H1 (cell line): ENCODE measurements at regions not wholly inside any gene's neighbourhood (a gene's known extent, or its start where the extent isn't known, plus 50 kb on each side); places are given as distances from the start of the nearest gene placed in this dataset.

Experiments
- CTCF ChIA-PET: fragments of 300-600 bp; sonication (Branson Sonifier 250); formaldehyde crosslinking; loops from one replicate; lab custom pipeline; 2021; ENCODE audit not compliant: partially characterized antibody; lab: Charles Lee
- POLR2A ChIA-PET: fragments of 300-600 bp; sonication (Branson Sonifier 250); formaldehyde crosslinking; loops from one replicate; lab custom pipeline; 2021; ENCODE audit warnings: inconsistent platforms; ENCODE audit not compliant: partially characterized antibody; lab: Charles Lee
- DNase-seq, 2 experiments: peaks; one replicate each; pipeline versions ENCODE4 v3.0.0 to v3.0.0-alpha.2; 2010 to 2022; ENCODE audit warnings: low spot score in 2 of 2, low read depth in 1 of 2, mixed read lengths in 1 of 2
- FAIRE-seq: peaks from 2 replicates; lab custom pipeline; 2011; peaks lifted over from hg19 to GRCh38; lab: Jason Lieb, UNC
- H2AFZ ChIP-seq: 2 replicates; pipeline ENCODE4 v1.8.1; 2012; ENCODE audit warnings: low read length, inconsistent platforms
- H2AK5ac ChIP-seq: 2 replicates; pipeline ENCODE4 v1.6.1; 2013; ENCODE audit warnings: low read depth, low read length
- H2BK120ac ChIP-seq: replicated peaks from 2 replicates; pipeline ENCODE3; 2013; ENCODE audit warnings: low read depth, low read length, inconsistent platforms
- H2BK12ac ChIP-seq: 2 replicates; pipeline ENCODE4 v1.6.1; 2013; ENCODE audit warnings: low read depth, low read length
- H2BK15ac ChIP-seq: 2 replicates; pipeline ENCODE4 v1.6.1; 2013; ENCODE audit warnings: low read length
- H2BK20ac ChIP-seq: 2 replicates; pipeline ENCODE4 v1.6.1; 2013; ENCODE audit warnings: low read length
- H2BK5ac ChIP-seq: 2 replicates; pipeline ENCODE4 v1.6.1; 2013; ENCODE audit warnings: low read depth, low read length
- H3K14ac ChIP-seq: 2 replicates; pipeline ENCODE4 v1.6.1; 2013; ENCODE audit warnings: inconsistent platforms; ENCODE audit not compliant: insufficient read length
- H3K18ac ChIP-seq: 2 replicates; pipeline ENCODE4 v1.6.1; 2013; ENCODE audit warnings: low read length; ENCODE audit errors: extremely low read depth
- H3K23ac ChIP-seq: 2 replicates; pipeline ENCODE4 v1.6.1; 2013; ENCODE audit warnings: inconsistent platforms; ENCODE audit not compliant: insufficient read length
- H3K23me2 ChIP-seq: 2 replicates; pipeline ENCODE4 v1.6.1; 2013; ENCODE audit warnings: low read depth, low read length
- H3K27ac ChIP-seq: 2 replicates; pipeline ENCODE4 v1.6.1; 2011; ENCODE audit warnings: low read depth, low read length, inconsistent platforms
- H3K27me3 ChIP-seq, 4 experiments: replicated peaks in 1 of 4; 1 replicate in 1 of 4; 2 replicates in 3 of 4; pipeline versions ENCODE4 v1.6.1 to v1.8.1; 2011 to 2013; ENCODE audit warnings: low read length in 3 of 4, mild to moderate bottlenecking in 3 of 4, inconsistent platforms in 2 of 4, mixed read lengths in 2 of 4, moderate library complexity in 1 of 4; ENCODE audit not compliant: control insufficient read depth in 3 of 4, insufficient read depth in 3 of 4; ENCODE audit errors: extremely low read depth in 1 of 4
- H3K36me3 ChIP-seq, 4 experiments: 2 replicates each; pipeline versions ENCODE4 v1.6.1 to v1.8.1; 2011 to 2013; ENCODE audit warnings: mild to moderate bottlenecking in 4 of 4, low read length in 3 of 4, moderate library complexity in 2 of 4, control low read depth in 1 of 4, inconsistent platforms in 1 of 4; ENCODE audit not compliant: insufficient read depth in 4 of 4, control insufficient read depth in 2 of 4
- H3K4ac ChIP-seq: replicated peaks from 2 replicates; pipeline ENCODE3; 2013; ENCODE audit warnings: low read length, low read depth, mixed read lengths, inconsistent platforms; ENCODE audit not compliant: insufficient read length
- H3K4me1 ChIP-seq, 4 experiments: replicated peaks in 1 of 4; 1 replicate in 1 of 4; 2 replicates in 3 of 4; pipeline versions ENCODE4 v1.6.1 to v1.8.1; 2011 to 2013; ENCODE audit warnings: low read length in 3 of 4, inconsistent platforms in 2 of 4, mixed read lengths in 1 of 4; ENCODE audit not compliant: insufficient read depth in 4 of 4, control insufficient read depth in 3 of 4
- H3K4me2 ChIP-seq, 2 experiments: 2 replicates each; pipeline versions ENCODE4 v1.6.1 to v1.8.1; 2011 to 2013; ENCODE audit warnings: low read depth in 2 of 2, low read length in 2 of 2, control low read depth in 1 of 2, inconsistent platforms in 1 of 2, mild to moderate bottlenecking in 1 of 2; ENCODE audit not compliant: insufficient read depth in 1 of 2
- H3K4me3 ChIP-seq, 4 experiments: fragments of 200-600, 300-600 bp in 1 of 4; sonication (generic), shearing (Covaris generic), sonication (Bioruptor Twin) in 1 of 4; 2 replicates each; pipeline versions ENCODE4 v1.5.1 to v1.8.1; 2011 to 2016; ENCODE audit warnings: low read length in 4 of 4, low read depth in 3 of 4, control low read depth in 2 of 4, inconsistent platforms in 2 of 4, mild to moderate bottlenecking in 2 of 4, mixed read lengths in 1 of 4, moderate library complexity in 1 of 4; ENCODE audit not compliant: insufficient read depth in 2 of 4; ENCODE audit errors: extremely low read depth in 1 of 4
- H3K56ac ChIP-seq: replicated peaks from 2 replicates; pipeline ENCODE3; 2013; ENCODE audit warnings: low read depth, mild to moderate bottlenecking, mixed read lengths, low read length, inconsistent platforms; ENCODE audit not compliant: insufficient read length
- H3K79me1 ChIP-seq: 2 replicates; pipeline ENCODE4 v1.6.1; 2013; ENCODE audit warnings: low read depth, low read length, control low read depth
- H3K79me2 ChIP-seq, 2 experiments: 2 replicates each; pipeline versions ENCODE4 v1.6.1 to v1.8.1; 2012 to 2013; ENCODE audit warnings: low read length in 2 of 2, mild to moderate bottlenecking in 2 of 2, inconsistent platforms in 1 of 2; ENCODE audit not compliant: insufficient read depth in 2 of 2, control insufficient read depth in 1 of 2
- H3K9ac ChIP-seq, 4 experiments: replicated peaks in 1 of 4; 1 replicate in 1 of 4; 2 replicates in 3 of 4; pipeline versions ENCODE4 v1.6.1 to v1.8.1; 2011 to 2013; ENCODE audit warnings: low read depth in 3 of 4, low read length in 3 of 4, control low read depth in 2 of 4, mild to moderate bottlenecking in 2 of 4, moderate library complexity in 2 of 4, inconsistent platforms in 1 of 4; ENCODE audit errors: extremely low read depth in 1 of 4
- H3K9me3 ChIP-seq, 2 experiments: 2 replicates each; pipeline versions ENCODE4 v1.6.1 to v1.8.1; 2012 to 2013; ENCODE audit warnings: mild to moderate bottlenecking in 2 of 2, moderate library complexity in 2 of 2, control low read depth in 1 of 2, inconsistent platforms in 1 of 2, low read depth in 1 of 2, low read length in 1 of 2, mixed read lengths in 1 of 2; ENCODE audit not compliant: insufficient read depth in 2 of 2
- H4K20me1 ChIP-seq, 2 experiments: replicated peaks in 1 of 2; 2 replicates each; pipeline versions ENCODE3 to v1.8.1; 2011 to 2013; ENCODE audit warnings: inconsistent platforms in 2 of 2, low read length in 2 of 2, mild to moderate bottlenecking in 1 of 2; ENCODE audit not compliant: insufficient read depth in 2 of 2, control insufficient read depth in 1 of 2
- H4K5ac ChIP-seq: 2 replicates; pipeline ENCODE4 v1.6.1; 2013; ENCODE audit warnings: low read length, low read depth, mixed read lengths, inconsistent platforms; ENCODE audit not compliant: insufficient read length
- H4K8ac ChIP-seq: 2 replicates; pipeline ENCODE4 v1.8.0; 2013; ENCODE audit warnings: mild to moderate bottlenecking, moderate library complexity, low read length, inconsistent platforms; ENCODE audit not compliant: insufficient read depth; ENCODE audit errors: extremely low read depth
- H4K91ac ChIP-seq: replicated peaks from 2 replicates; pipeline ENCODE3; 2013; ENCODE audit warnings: low read length, mixed read lengths, inconsistent platforms; ENCODE audit not compliant: insufficient read length
- BRCA1 ChIP-seq: IDR thresholded peaks from 2 replicates; pipeline ENCODE4 v1.6.1; 2012; ENCODE audit warnings: low read depth, low read length, improper control_type of control experiment
- CHD2 ChIP-seq: IDR thresholded peaks from 2 replicates; pipeline ENCODE4 v1.6.1; 2012; ENCODE audit warnings: low read length, improper control_type of control experiment
- JUN ChIP-seq: IDR thresholded peaks from 2 replicates; pipeline ENCODE4 v1.6.1; 2011; ENCODE audit warnings: low read depth, mild to moderate bottlenecking, improper control_type of control experiment, low read length
- JUND ChIP-seq: IDR thresholded peaks from 2 replicates; pipeline ENCODE4 v1.6.1; 2011; ENCODE audit warnings: mild to moderate bottlenecking, improper control_type of control experiment, low read length
- RNF2 ChIP-seq: fragments of 200-900, 300-1000 bp; sonication (generic); IDR thresholded peaks from 2 replicates; pipeline ENCODE4 v1.7.1; 2016; ENCODE audit warnings: borderline replicate concordance, low read depth, mild to moderate bottlenecking, antibody characterized with exemption, low read length; ENCODE audit not compliant: poor library complexity, severe bottlenecking; ENCODE audit errors: missing control alignments
- SP4 ChIP-seq: IDR thresholded peaks from 2 replicates; pipeline ENCODE4 v1.6.1; 2012; ENCODE audit warnings: low read length, inconsistent platforms
- TBP ChIP-seq: IDR thresholded peaks from 2 replicates; pipeline ENCODE4 v1.6.1; 2011; ENCODE audit warnings: low read depth, low read length, improper control_type of control experiment
- WGBS, 2 experiments: shearing (Covaris generic) in 1 of 2; methylation state at CpG; one replicate each; pipeline versions ENCODE4 v1.1.6 to v1.1.7; 2013 to 2015; ENCODE audit warnings: low lambda C conversion rate in 2 of 2, mixed read lengths in 2 of 2, inconsistent platforms in 1 of 2, low coverage in 1 of 2, missing lambda C conversion rate in 1 of 2; ENCODE audit not compliant: insufficient replicate concordance in 2 of 2, insufficient coverage in 1 of 2, insufficient read length in 1 of 2; ENCODE audit errors: extremely low coverage in 1 of 2, missing lambda C conversion rate in 1 of 2; 5-methylcytosine and 5-hydroxymethylcytosine counted together

DNA sequence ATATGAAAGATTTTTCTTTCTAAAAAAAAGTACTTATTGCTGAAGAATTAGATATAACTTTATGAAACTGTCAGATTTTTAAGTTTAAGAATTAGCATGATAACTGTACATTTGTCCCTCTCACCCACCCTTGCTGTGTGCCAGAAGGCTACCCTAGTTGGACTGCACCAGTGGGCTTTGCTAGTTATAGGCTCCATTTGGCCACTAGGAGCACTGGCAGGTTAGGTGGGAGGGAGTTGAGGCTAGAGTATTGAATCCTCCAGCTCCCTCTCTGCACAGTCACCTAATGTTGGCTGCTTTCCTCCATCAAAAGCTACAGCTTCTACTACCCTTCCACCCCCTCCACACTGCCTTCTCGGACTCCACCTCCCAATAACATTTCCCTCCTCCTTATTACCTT, 84.2 kb downstream of the TASL start:
- DNase-seq, result no peak
- 75% methylated on average over 1 of the region's 1 CpG; no CpG with 5 or more reads in 1 of the 2 experiments for WGBS, 2 experiments

More for the DNA sequence above, 84.2 kb downstream of the TASL start:
- H3K27ac ChIP-seq, result no peak overlapping the region
- H4K5ac ChIP-seq, result no peak overlapping the region
- H3K23ac ChIP-seq, result no peak overlapping the region
- no peak overlapping the region for H2BK5ac ChIP-seq
- FAIRE-seq, result no peak
- H2BK120ac ChIP-seq, result no peak overlapping the region
- no peak overlapping the region for H3K18ac ChIP-seq
- H3K4me3 ChIP-seq, result no peak overlapping the region
- no peaks in the 10 kb centered on the region for H4K20me1 ChIP-seq
- H3K14ac ChIP-seq, result no peak overlapping the region
- no peaks in the 10 kb centered on the region for H3K79me2 ChIP-seq
- H2BK15ac ChIP-seq, result no peak overlapping the region
- no peak overlapping the region for H3K56ac ChIP-seq
- no peaks in the 10 kb centered on the region for H3K23me2 ChIP-seq
- no peak overlapping the region for H4K91ac ChIP-seq
- ChIA-PET POLR2A (no interaction called here), CTCF (interaction anchor here (1.2 to 1.3 kb wide), 2 partner anchors 14 to 219 kb away, joined by 3 to 5 read pairs; no protein-coding TSS in a partner anchor)
- TF ChIP-seq BRCA1 (no peak), SP4 (no peak), JUND (no peak), TBP (no peak), CHD2 (no peak), RNF2 (no peak), JUN (no peak)
- H2BK12ac ChIP-seq, result no peak overlapping the region
- H3K27me3 ChIP-seq, result no peaks in the 10 kb centered on the region
- no peak overlapping the region for H3K4ac ChIP-seq
- no peak overlapping the region for H2AFZ ChIP-seq
- H2AK5ac ChIP-seq, result no peak overlapping the region
- no peaks in the 10 kb centered on the region for H3K4me1 ChIP-seq
- no peak overlapping the region for H4K8ac ChIP-seq
- no peaks in the 10 kb centered on the region for H3K79me1 ChIP-seq
- H3K36me3 ChIP-seq, result no peaks in the 10 kb centered on the region
- H2BK20ac ChIP-seq, result no peak overlapping the region
- no peaks in the 10 kb centered on the region for H3K9me3 ChIP-seq
- H3K9ac ChIP-seq, result no peak overlapping the region
- H3K4me2 ChIP-seq, result no peak overlapping the region
